ENCODE measurements at regions not wholly inside any gene's neighbourhood (a gene's known extent, or its start where the extent isn't known, plus 50 kb on each side); places are given as distances from the start of the nearest gene placed in this dataset.

GRCh38 chr10:107362306-107362705 is 197.8 kb upstream of the SORCS1 start:
- no peak for TF ChIP-seq POLR2AphosphoS5 (IDR thresholded peaks at IDR 0.05)
- TF ChIP-seq CTCF (IDR thresholded peaks at IDR 0.05): no peak
- TF ChIP-seq POLR2A (IDR thresholded peaks at IDR 0.05): no peak
- TF ChIP-seq EP300 (IDR thresholded peaks at IDR 0.05): no peak

Measured in upper lobe of left lung (tissue), 4 donors.